Chondrocyte (in vitro differentiated cells): ENCODE measurements at regions not wholly inside any gene's neighbourhood (a gene's known extent, or its start where the extent isn't known, plus 50 kb on each side); places are given as distances from the start of the nearest gene placed in this dataset.

ENCODE experiments used
- DNase-seq: peaks from one replicate; pipeline ENCODE4 v3.0.0; 2021; ENCODE audit warnings: mixed read lengths, low spot score
- H3K27ac Mint-ChIP-seq: one replicate; pipeline ENCODE4 v1.8.0; 2021; ENCODE audit warnings: mild to moderate bottlenecking, moderate library complexity, mixed read lengths; ENCODE audit not compliant: unreplicated experiment
- H3K27me3 Mint-ChIP-seq: 2 replicates; pipeline ENCODE4 v1.8.0; 2021; ENCODE audit warnings: low read depth, mixed read lengths
- H3K36me3 Mint-ChIP-seq: 2 replicates; pipeline ENCODE4 v1.8.0; 2021; ENCODE audit warnings: low read depth, mixed read lengths
- H3K4me1 Mint-ChIP-seq: 2 replicates; pipeline ENCODE4 v1.8.0; 2021; ENCODE audit warnings: low read depth, mild to moderate bottlenecking, mixed read lengths
- H3K4me3 Mint-ChIP-seq: one replicate; pipeline ENCODE4 v1.8.0; 2021; ENCODE audit warnings: mild to moderate bottlenecking, moderate library complexity, mixed read lengths; ENCODE audit not compliant: unreplicated experiment
- H3K9me3 Mint-ChIP-seq: 2 replicates; pipeline ENCODE4 v1.8.0; 2021; ENCODE audit warnings: low read depth, mixed read lengths
- CTCF ChIP-seq: fragments of 200-600 bp; sonication (generic); IDR thresholded peaks from 2 replicates; pipeline ENCODE4 v1.5.0; 2021; ENCODE audit warnings: antibody characterized with exemption, mild to moderate bottlenecking, moderate library complexity

- Mint-ChIP-seq H3K4me3 (no peak overlapping the region), H3K36me3 (no peaks in the 10 kb centered on the region), H3K9me3 (peaks cover 4% of the 10 kb centered on the region), H3K27me3 (no peaks in the 10 kb centered on the region), H3K27ac (no peak overlapping the region), H3K4me1 (no peaks in the 10 kb centered on the region)
- DNase-seq: no peak
- TF ChIP-seq CTCF: no peak
These were observed 143.9 kb downstream of the IRX2 start for GRCh38 chr5:2607598-2607997.

- TF ChIP-seq CTCF: no peak
- Mint-ChIP-seq H3K4me3 (no peak overlapping the region), H3K27ac (no peak overlapping the region), H3K9me3 (no peaks in the 10 kb centered on the region), H3K4me1 (no peaks in the 10 kb centered on the region), H3K36me3 (no peaks in the 10 kb centered on the region), H3K27me3 (peaks cover 2% of the 10 kb centered on the region)
- no peak for DNase-seq
These were observed 148.3 kb downstream of the IRX2 start for GRCh38 chr5:2603272-2603575.

GRCh38 chr5:2602451-2603271 lies 148.8 kb downstream of the IRX2 start:
- Mint-ChIP-seq H3K27me3 (peaks cover 2% of the 10 kb centered on the region), H3K4me3 (no peak overlapping the region), H3K9me3 (no peaks in the 10 kb centered on the region), H3K36me3 (no peaks in the 10 kb centered on the region), H3K27ac (no peak overlapping the region), H3K4me1 (no peaks in the 10 kb centered on the region)
- no peak for TF ChIP-seq CTCF
- DNase-seq: no peak

- Mint-ChIP-seq H3K36me3 (no peaks in the 10 kb centered on the region), H3K4me3 (no peak overlapping the region), H3K4me1 (no peaks in the 10 kb centered on the region), H3K27me3 (peaks cover 2% of the 10 kb centered on the region), H3K27ac (no peak overlapping the region), H3K9me3 (peaks cover 5% of the 10 kb centered on the region)
- DNase-seq: no peak
- no peak for TF ChIP-seq CTCF
These were observed 153.0 kb downstream of the IRX2 start for GRCh38 chr5:2598503-2598902.

GRCh38 chr5:2594701-2595100 lies 156.8 kb downstream of the IRX2 start:
- no peak for DNase-seq
- H3K27me3 Mint-ChIP-seq: peaks cover 2% of the 10 kb centered on the region
- no peaks in the 10 kb centered on the region for H3K4me1 Mint-ChIP-seq
- TF ChIP-seq CTCF: no peak
- H3K9me3 Mint-ChIP-seq: peaks cover 5% of the 10 kb centered on the region
- no peaks in the 10 kb centered on the region for H3K36me3 Mint-ChIP-seq
- H3K27ac Mint-ChIP-seq: no peak overlapping the region
- no peak overlapping the region for H3K4me3 Mint-ChIP-seq
